GM21423 (cell line): ENCODE measurements at regions not wholly inside any gene's neighbourhood (a gene's known extent, or its start where the extent isn't known, plus 50 kb on each side); places are given as distances from the start of the nearest gene placed in this dataset.

Source experiments
- ATAC-seq: cut with Tn5 transposase; IDR thresholded peaks from one replicate; pipeline ENCODE4 v1.9.1; 2021; ENCODE audit warnings: mild to moderate bottlenecking, moderate library complexity; ENCODE audit not compliant: unreplicated experiment

GRCh38 chr5:77157732-77158532 is 52.5 kb upstream of the PDE8B start:
- no peak for ATAC-seq

- no peak for ATAC-seq
Measured at GRCh38 chr5:77156379-77156778, 54.1 kb upstream of the PDE8B start.

- no peak for ATAC-seq
Measured at GRCh38 chr5:77155179-77155785, 55.2 kb upstream of the PDE8B start.

GRCh38 chr5:77152441-77152840 is 58.0 kb upstream of the PDE8B start:
- ATAC-seq, result no peak

GRCh38 chr5:77151501-77151900 is 59.0 kb upstream of the PDE8B start:
- no peak for ATAC-seq

GRCh38 chr5:77146896-77147295 is 59.8 kb upstream of the ZBED3 start:
- no peak for ATAC-seq

- ATAC-seq, result no peak
Measured at GRCh38 chr5:77145666-77146065, 58.6 kb upstream of the ZBED3 start.

- ATAC-seq, result no peak
Measured at GRCh38 chr5:77144837-77145139, 57.7 kb upstream of the ZBED3 start.

- peak; percentile 59 for ATAC-seq
Measured at GRCh38 chr5:77143998-77144836, 57.1 kb upstream of the ZBED3 start.

- ATAC-seq, result no peak
Measured at GRCh38 chr5:77140350-77140749, 53.3 kb upstream of the ZBED3 start.

- no peak for ATAC-seq
Measured at GRCh38 chr5:77139001-77139400, 51.9 kb upstream of the ZBED3 start.
